H1 (cell line): ENCODE measurements at regions not wholly inside any gene's neighbourhood (a gene's known extent, or its start where the extent isn't known, plus 50 kb on each side); places are given as distances from the start of the nearest gene placed in this dataset.

Experiments used
- CHD2 ChIP-seq: IDR thresholded peaks from 2 replicates; pipeline ENCODE4 v1.6.1; 2012; ENCODE audit warnings: low read length, improper control_type of control experiment
- SIRT6 ChIP-seq: IDR thresholded peaks from one replicate; pipeline ENCODE4 v1.7.1; 2012; ENCODE audit warnings: low read length, inconsistent platforms

DNA sequence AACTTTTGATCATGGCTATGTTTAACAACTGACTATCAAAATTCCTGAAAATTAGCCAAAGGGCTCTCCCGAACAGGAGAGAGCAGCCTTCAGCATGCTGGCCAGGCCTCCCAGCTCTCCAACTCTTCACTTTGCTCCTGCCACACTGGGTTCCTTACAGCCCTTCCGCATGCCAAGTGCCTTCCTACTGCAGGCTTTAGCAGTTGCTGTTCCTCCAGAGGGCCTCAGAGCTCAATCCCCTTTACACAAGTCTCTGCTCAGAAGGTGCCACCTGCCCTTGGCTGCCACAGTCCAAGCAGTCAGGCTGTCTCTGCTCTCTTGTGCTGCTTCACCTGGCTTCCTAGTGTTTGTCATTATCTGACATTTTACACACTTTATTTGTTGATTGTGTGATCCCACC, 553.1 kb upstream of the PPP2R3A start:
- TF ChIP-seq SIRT6 (no peak), CHD2 (no peak)
